MM.1S (cell line): ENCODE measurements at regions not wholly inside any gene's neighbourhood (a gene's known extent, or its start where the extent isn't known, plus 50 kb on each side); places are given as distances from the start of the nearest gene placed in this dataset.

ENCODE experiments used
- DNase-seq: peaks from one replicate; pipeline ENCODE4 v3.0.0-alpha.2; 2015
- H2AFZ ChIP-seq: fragments of 300-600 bp; sonication (generic); 2 replicates; pipeline ENCODE4 v1.6.0; 2016; ENCODE audit warnings: antibody characterized with exemption, low read length
- H3F3A ChIP-seq: fragments of 300-600 bp; sonication (generic); 2 replicates; pipeline ENCODE4 v1.6.1; 2016; ENCODE audit warnings: mild to moderate bottlenecking, antibody characterized with exemption, low read length, moderate library complexity, mixed read lengths; ENCODE audit not compliant: insufficient read depth
- H3K27ac ChIP-seq: fragments of 300-600 bp; sonication (generic); 2 replicates; pipeline ENCODE4 v1.5.1; 2016; ENCODE audit warnings: mild to moderate bottlenecking, low read length
- H3K27me3 ChIP-seq: fragments of 300-600 bp; sonication (generic); replicated peaks from 2 replicates; pipeline ENCODE4 v1.6.0; 2016; ENCODE audit warnings: low read length; ENCODE audit not compliant: insufficient read depth
- H3K36me3 ChIP-seq: fragments of 300-600 bp; sonication (generic); replicated peaks from 2 replicates; pipeline ENCODE4 v1.6.1; 2016; ENCODE audit warnings: mild to moderate bottlenecking, low read length, mixed read lengths; ENCODE audit not compliant: insufficient read depth
- H3K4me1 ChIP-seq: fragments of 300-600 bp; sonication (generic); 2 replicates; pipeline ENCODE4 v1.6.1; 2016; ENCODE audit warnings: low read length, mixed read lengths
- H3K4me2 ChIP-seq: fragments of 300-600 bp; sonication (generic); 2 replicates; pipeline ENCODE4 v1.6.0; 2016; ENCODE audit warnings: low read depth, low read length
- H3K4me3 ChIP-seq: fragments of 300-600 bp; sonication (generic); 2 replicates; pipeline ENCODE4 v1.5.1; 2016; ENCODE audit warnings: low read length, mixed read lengths
- H3K79me2 ChIP-seq: fragments of 300-600 bp; sonication (generic); 2 replicates; pipeline ENCODE4 v1.6.1; 2016; ENCODE audit warnings: mixed run types, low read length, mixed read lengths
- H3K9ac ChIP-seq: fragments of 300-600 bp; sonication (generic); 2 replicates; pipeline ENCODE4 v1.6.1; 2016; ENCODE audit warnings: low read length, mixed read lengths
- H3K9me2 ChIP-seq: fragments of 300-600 bp; sonication (generic); replicated peaks from 2 replicates; pipeline ENCODE4 v1.6.1; 2016; ENCODE audit warnings: mild to moderate bottlenecking, low read length, mixed read lengths; ENCODE audit not compliant: insufficient read depth
- H3K9me3 ChIP-seq: fragments of 300-600 bp; sonication (generic); replicated peaks from 2 replicates; pipeline ENCODE4 v1.6.1; 2016; ENCODE audit warnings: mild to moderate bottlenecking, low read length, mixed read lengths; ENCODE audit not compliant: insufficient read depth
- H4K20me1 ChIP-seq: fragments of 300-600 bp; sonication (generic); 2 replicates; pipeline ENCODE4 v1.6.1; 2016; ENCODE audit warnings: mild to moderate bottlenecking, low read length, moderate library complexity, mixed read lengths; ENCODE audit not compliant: insufficient read depth
- CTCF ChIP-seq: fragments of 300-600 bp; sonication (generic); IDR thresholded peaks from 2 replicates; pipeline ENCODE4 v1.5.1; 2016; ENCODE audit warnings: antibody characterized with exemption, low read length, mixed read lengths
- EZH2 ChIP-seq: fragments of 300-600 bp; sonication (generic); optimal IDR thresholded peaks from 2 replicates; pipeline ENCODE3; 2017; ENCODE audit warnings: low read depth, mild to moderate bottlenecking, antibody characterized with exemption, low read length, mixed read lengths
- EZH2phosphoT487 ChIP-seq: fragments of 300-600 bp; sonication (generic); IDR thresholded peaks from 2 replicates; pipeline ENCODE4 v1.6.1; 2018; ENCODE audit warnings: antibody characterized with exemption, low read length

- Histone ChIP-seq H2AFZ (no peak overlapping the region), H3K9me2 (no peaks in the 10 kb centered on the region), H3K4me3 (no peak overlapping the region), H3K27ac (no peak overlapping the region), H3K36me3 (no peaks in the 10 kb centered on the region), H3K4me1 (peaks cover 43% of the 10 kb centered on the region), H4K20me1 (no peaks in the 10 kb centered on the region), H3F3A (peaks cover 21% of the 10 kb centered on the region), H3K9me3 (no peaks in the 10 kb centered on the region), H3K9ac (no peak overlapping the region), H3K4me2 (no peak overlapping the region), H3K79me2 (no peaks in the 10 kb centered on the region), H3K27me3 (no peaks in the 10 kb centered on the region)
- no peak for DNase-seq
- TF ChIP-seq EZH2phosphoT487 (no peak), EZH2 (no peak), CTCF (no peak)
Measured at GRCh38 chr9:68651280-68651893, 53.7 kb upstream of the PIP5K1B start.

- peak overlapping the region; percentile 85 for H3K27ac ChIP-seq
- no peaks in the 10 kb centered on the region for H3K36me3 ChIP-seq
- no peaks in the 10 kb centered on the region for H3K79me2 ChIP-seq
- H3K4me2 ChIP-seq = peak overlapping the region; percentile 54
- H3K9ac ChIP-seq = peak overlapping the region; percentile 43; the same call in 1 of the 2 replicates
- no peaks in the 10 kb centered on the region for H3K27me3 ChIP-seq
- H3K4me3 ChIP-seq = peak overlapping the region; percentile 11
- peak overlapping the region; percentile 4; the same call in 1 of the 2 replicates for H2AFZ ChIP-seq
- peak; percentile 90 for DNase-seq
- peaks cover 43% of the 10 kb centered on the region for H3K4me1 ChIP-seq
- peaks cover 21% of the 10 kb centered on the region for H3F3A ChIP-seq
- no peaks in the 10 kb centered on the region for H3K9me2 ChIP-seq
- no peaks in the 10 kb centered on the region for H3K9me3 ChIP-seq
- H4K20me1 ChIP-seq = no peaks in the 10 kb centered on the region
- no peak for TF ChIP-seq EZH2phosphoT487
- peak; percentile 41 for TF ChIP-seq CTCF
Measured at GRCh38 chr9:68653141-68653595, 51.9 kb upstream of the PIP5K1B start.

GRCh38 chr9:68654075-68654474 lies 51.0 kb upstream of the PIP5K1B start:
- Histone ChIP-seq H3K9me2 (no peaks in the 10 kb centered on the region), H2AFZ (no peak overlapping the region), H4K20me1 (no peaks in the 10 kb centered on the region), H3K4me1 (peaks cover 34% of the 10 kb centered on the region), H3K79me2 (no peaks in the 10 kb centered on the region), H3K27ac (peak overlapping the region; percentile 85; the same call in 1 of the 2 replicates), H3K27me3 (no peaks in the 10 kb centered on the region), H3K4me2 (peak overlapping the region; percentile 54), H3K4me3 (no peak overlapping the region), H3F3A (peaks cover 15% of the 10 kb centered on the region), H3K36me3 (no peaks in the 10 kb centered on the region), H3K9ac (peak overlapping the region; percentile 43; the same call in 1 of the 2 replicates), H3K9me3 (no peaks in the 10 kb centered on the region)
- no peak for DNase-seq
- TF ChIP-seq CTCF (no peak), EZH2 (no peak), EZH2phosphoT487 (no peak)
